ENCODE measurements at regions not wholly inside any gene's neighbourhood (a gene's known extent, or its start where the extent isn't known, plus 50 kb on each side); places are given as distances from the start of the nearest gene placed in this dataset.

GRCh38 chrX:5756616-5757015, 472.1 kb downstream of the NLGN4X start:
- H3K36me3 ChIP-seq = no peaks in the 10 kb centered on the region
- intact Hi-C loops (cut with DNase I) = no loop called here
- H3K27me3 ChIP-seq = no peaks in the 10 kb centered on the region
- TF ChIP-seq CTCF (IDR thresholded peaks at IDR 0.05) = no peak
- 67 to 78% methylated on average over 4 of the region's 4 CpGs for WGBS, 2 donors
- ATAC-seq = no peak
- DNase-seq = no peak
- no peak overlapping the region for H3K27ac ChIP-seq
- no peak overlapping the region for H3K4me3 ChIP-seq
- H3K4me1 ChIP-seq = no peaks in the 10 kb centered on the region
- peaks cover 0 to 11% (median 0%) of the 10 kb centered on the region in 11 donors for H3K9me3 ChIP-seq

DNA sequence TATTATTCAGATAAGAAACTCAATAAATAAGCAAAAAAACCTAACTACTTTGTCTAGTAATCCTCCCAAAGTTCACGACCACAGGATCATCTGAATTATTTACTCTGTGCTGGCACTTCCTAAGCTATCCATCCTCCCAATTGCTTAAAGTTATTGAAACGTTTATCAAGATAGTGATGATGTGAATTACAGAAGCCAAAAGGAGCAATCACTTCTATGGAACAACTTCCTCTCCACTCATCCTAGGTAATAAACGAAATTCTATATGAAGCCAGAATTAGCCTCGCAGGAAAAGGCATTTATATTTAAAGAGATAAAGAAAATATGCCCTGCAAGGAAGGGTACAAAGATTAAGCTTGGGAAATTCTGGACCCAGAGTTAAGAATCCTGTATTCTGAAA, 475.4 kb downstream of the NLGN4X start:
- H3K4me1 ChIP-seq = no peaks in the 10 kb centered on the region
- H3K36me3 ChIP-seq = no peaks in the 10 kb centered on the region
- no peaks in the 10 kb centered on the region for H3K27me3 ChIP-seq
- H3K27ac ChIP-seq = no peak overlapping the region
- no peak overlapping the region for H3K4me3 ChIP-seq
- H3K9me3 ChIP-seq = peaks cover 0 to 16% (median 0%) of the 10 kb centered on the region in 11 donors
- WGBS, 2 donors = 53 to 64% methylated on average over 4 of the region's 4 CpGs
- intact Hi-C loops (cut with DNase I) = no loop called here
- TF ChIP-seq CTCF (IDR thresholded peaks at IDR 0.05) = no peak
- ATAC-seq (no peak), DNase-seq (no peak)

DNA sequence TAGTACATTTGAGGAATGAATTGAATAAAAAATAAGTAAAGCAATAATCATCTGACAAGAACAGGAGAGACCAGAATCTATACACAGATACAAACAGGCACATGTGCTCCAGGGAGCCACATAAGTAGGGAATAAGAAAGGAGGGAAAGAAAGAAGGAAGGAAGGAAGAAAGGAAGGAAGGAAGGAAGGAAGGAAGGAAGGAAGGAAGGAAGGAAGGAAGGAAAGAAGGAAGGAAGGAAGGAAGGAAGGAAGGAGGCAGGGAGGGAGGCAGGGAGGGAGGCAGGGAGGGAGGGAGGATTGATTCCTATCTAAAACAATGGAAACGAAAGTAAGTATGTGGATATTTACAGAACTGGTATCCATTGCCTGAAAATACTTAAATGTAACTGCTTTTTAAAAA, 475.8 kb downstream of the NLGN4X start:
- H3K36me3 ChIP-seq = no peaks in the 10 kb centered on the region
- WGBS, 2 donors = 84 to 100% methylated on average over 1 of the region's 1 CpG

DNA sequence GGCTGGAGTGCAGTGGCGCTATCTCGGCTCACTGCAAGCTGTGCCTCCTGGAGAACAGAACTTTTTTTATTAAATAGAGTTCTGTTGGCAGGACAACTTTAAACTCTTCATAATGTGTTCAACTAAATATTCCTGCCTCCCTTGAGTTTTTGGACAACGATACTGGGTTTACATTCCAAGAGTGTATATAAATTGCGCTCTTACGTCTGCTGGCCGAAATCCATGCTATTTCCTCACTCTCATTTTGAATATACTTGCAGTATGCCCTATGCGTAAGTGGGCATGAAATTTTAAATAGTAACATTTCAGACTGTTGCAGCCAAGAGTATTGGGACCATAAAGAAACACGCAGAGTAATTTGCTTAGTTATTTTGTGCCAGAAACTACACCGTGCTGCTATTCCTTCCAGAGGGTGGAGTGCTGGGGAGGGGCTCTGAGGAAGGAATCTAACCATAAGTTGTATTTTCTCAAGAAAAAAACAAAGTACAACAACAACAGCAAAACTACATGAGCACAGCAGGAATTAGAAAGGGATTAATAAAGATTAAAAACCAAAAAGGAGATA, 480.0 kb downstream of the NLGN4X start:
- TF ChIP-seq CTCF (IDR thresholded peaks at IDR 0.05) = no peak
- intact Hi-C loops (cut with DNase I) = no loop called here
- Histone ChIP-seq H3K27ac (no peak overlapping the region), H3K9me3 (peaks cover 0 to 22% (median 0%) of the 10 kb centered on the region in 11 donors), H3K27me3 (no peaks in the 10 kb centered on the region), H3K4me3 (no peak overlapping the region), H3K4me1 (no peaks in the 10 kb centered on the region), H3K36me3 (no peaks in the 10 kb centered on the region)
- ATAC-seq (no peak), DNase-seq (no peak)
- WGBS, 2 donors = 83 to 84% methylated on average over 9 of the region's 9 CpGs

More for the DNA sequence above, 475.8 kb downstream of the NLGN4X start:
- DNase-seq (no peak), ATAC-seq (no peak)
- intact Hi-C loops (cut with DNase I) = no loop called here
- Histone ChIP-seq H3K4me3 (no peak overlapping the region), H3K4me1 (no peaks in the 10 kb centered on the region), H3K27me3 (no peaks in the 10 kb centered on the region), H3K9me3 (peaks cover 0 to 20% (median 0%) of the 10 kb centered on the region in 11 donors), H3K27ac (no peak overlapping the region)
- no peak for TF ChIP-seq CTCF (IDR thresholded peaks at IDR 0.05)
